GM23248 (cell line): ENCODE measurements at regions not wholly inside any gene's neighbourhood (a gene's known extent, or its start where the extent isn't known, plus 50 kb on each side); places are given as distances from the start of the nearest gene placed in this dataset.

Experiments
- DNase-seq: peaks from one replicate; pipeline ENCODE4 v3.0.0-alpha.2; 2015
- H2AFZ ChIP-seq: fragments of 200-600 bp; sonication (generic); 2 replicates; pipeline ENCODE4 v1.6.1; 2016; ENCODE audit warnings: antibody characterized with exemption
- H3F3A ChIP-seq: fragments of 200-600 bp; sonication (generic); 2 replicates; pipeline ENCODE4 v1.6.1; 2016; ENCODE audit warnings: mild to moderate bottlenecking, antibody characterized with exemption, mixed run types; ENCODE audit not compliant: insufficient read depth
- H3K27ac ChIP-seq: fragments of 200-600 bp; sonication (generic); 2 replicates; pipeline ENCODE4 v1.5.1; 2016; ENCODE audit warnings: mild to moderate bottlenecking
- H3K27me3 ChIP-seq: fragments of 200-600 bp; sonication (generic); replicated peaks from 2 replicates; pipeline ENCODE4 v1.6.1; 2016; ENCODE audit warnings: mild to moderate bottlenecking; ENCODE audit not compliant: insufficient read depth
- H3K36me3 ChIP-seq: fragments of 200-600 bp; sonication (generic); 2 replicates; pipeline ENCODE4 v1.6.1; 2016; ENCODE audit warnings: low read depth, mild to moderate bottlenecking
- H3K4me1 ChIP-seq: fragments of 200-600 bp; sonication (generic); 2 replicates; pipeline ENCODE4 v1.6.1; 2016; ENCODE audit warnings: mild to moderate bottlenecking; ENCODE audit not compliant: insufficient read depth
- H3K4me2 ChIP-seq: fragments of 200-600 bp; sonication (generic); one replicate; pipeline ENCODE4 v1.6.1; 2016; ENCODE audit warnings: mild to moderate bottlenecking; ENCODE audit not compliant: unreplicated experiment
- H3K4me3 ChIP-seq: fragments of 200-600 bp; sonication (generic); 2 replicates; pipeline ENCODE4 v1.5.1; 2016; ENCODE audit warnings: mild to moderate bottlenecking
- H3K79me2 ChIP-seq: fragments of 200-600 bp; sonication (generic); 2 replicates; pipeline ENCODE4 v1.6.1; 2016; ENCODE audit warnings: mild to moderate bottlenecking; ENCODE audit not compliant: insufficient read depth
- H3K9ac ChIP-seq: fragments of 200-600 bp; sonication (generic); 2 replicates; pipeline ENCODE4 v1.6.1; 2016; ENCODE audit warnings: mild to moderate bottlenecking
- H3K9me2 ChIP-seq: fragments of 200-600 bp; sonication (generic); 2 replicates; pipeline ENCODE4 v1.6.1; 2016; ENCODE audit warnings: mixed run types, mild to moderate bottlenecking, moderate library complexity; ENCODE audit not compliant: insufficient read depth
- H3K9me3 ChIP-seq: fragments of 200-600 bp; sonication (generic); one replicate; pipeline ENCODE4 v1.6.1; 2017; ENCODE audit warnings: low read depth
- H4K20me1 ChIP-seq: fragments of 200-600 bp; sonication (generic); 2 replicates; pipeline ENCODE4 v1.6.0; 2016; ENCODE audit not compliant: insufficient read depth
- EZH2 ChIP-seq: fragments of 200-600 bp; sonication (generic); IDR thresholded peaks from 2 replicates; pipeline ENCODE4 v1.6.1; 2018; ENCODE audit warnings: antibody characterized with exemption, mild to moderate bottlenecking; ENCODE audit not compliant: insufficient read depth, poor library complexity, severe bottlenecking
- EZH2phosphoT487 ChIP-seq: fragments of 200-600 bp; sonication (generic); IDR thresholded peaks from 2 replicates; pipeline ENCODE4 v1.6.1; 2018; ENCODE audit warnings: antibody characterized with exemption, moderate library complexity, mild to moderate bottlenecking, low read depth; ENCODE audit not compliant: insufficient read depth
- WGBS, 2 experiments: methylation state at CpG; one replicate each; pipeline ENCODE4 v1.1.6; 2015 to 2017; ENCODE audit warnings: low lambda C conversion rate in 2 of 2, low coverage in 1 of 2; ENCODE audit errors: missing lambda C conversion rate in 2 of 2; 5-methylcytosine and 5-hydroxymethylcytosine counted together
- in situ Hi-C: fragments of 300-500 bp; cut with MboI; formaldehyde crosslinking; loops from 2 replicates; pipeline ENCODE4 v1.15.0; 2020

DNA sequence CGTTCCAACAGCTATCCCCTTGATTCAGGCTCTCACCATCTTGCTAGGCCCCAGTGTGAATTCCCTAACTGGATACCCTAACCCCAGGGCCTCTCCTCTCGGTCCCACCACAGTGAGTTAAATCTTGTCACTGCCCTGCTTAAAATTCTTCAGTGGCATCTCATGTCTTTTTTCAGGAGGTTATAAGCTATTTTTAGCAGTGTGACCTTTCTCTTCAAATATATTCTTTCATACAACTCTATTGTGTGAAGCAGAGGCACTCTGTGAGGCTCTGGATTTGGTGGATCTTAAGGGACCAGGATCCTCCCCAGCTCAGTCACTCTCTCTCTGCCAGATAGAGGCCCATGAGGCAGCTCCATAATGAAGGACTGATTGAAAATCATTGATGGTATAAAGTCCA, 760.4 kb downstream of the NTRK3 start:
- Histone ChIP-seq H3K27ac (no peak overlapping the region), H3K9me3 (no peaks in the 10 kb centered on the region), H3K9me2 (no peaks in the 10 kb centered on the region), H3K4me2 (no peak overlapping the region), H3K9ac (no peak overlapping the region), H3F3A (no peaks in the 10 kb centered on the region), H2AFZ (no peak overlapping the region), H3K36me3 (no peaks in the 10 kb centered on the region), H3K79me2 (no peaks in the 10 kb centered on the region), H3K4me1 (no peaks in the 10 kb centered on the region), H4K20me1 (no peaks in the 10 kb centered on the region), H3K27me3 (no peaks in the 10 kb centered on the region), H3K4me3 (no peak overlapping the region)
- in situ Hi-C loops, result loop anchor here (25.0 kb wide), 1 partner anchor 1634 kb away; no protein-coding TSS in a partner anchor
- 3 to 5% methylated on average over 2 of the region's 2 CpGs for WGBS, 2 experiments
- TF ChIP-seq EZH2, result no peak
- no peak for TF ChIP-seq EZH2phosphoT487
- no peak for DNase-seq

DNA sequence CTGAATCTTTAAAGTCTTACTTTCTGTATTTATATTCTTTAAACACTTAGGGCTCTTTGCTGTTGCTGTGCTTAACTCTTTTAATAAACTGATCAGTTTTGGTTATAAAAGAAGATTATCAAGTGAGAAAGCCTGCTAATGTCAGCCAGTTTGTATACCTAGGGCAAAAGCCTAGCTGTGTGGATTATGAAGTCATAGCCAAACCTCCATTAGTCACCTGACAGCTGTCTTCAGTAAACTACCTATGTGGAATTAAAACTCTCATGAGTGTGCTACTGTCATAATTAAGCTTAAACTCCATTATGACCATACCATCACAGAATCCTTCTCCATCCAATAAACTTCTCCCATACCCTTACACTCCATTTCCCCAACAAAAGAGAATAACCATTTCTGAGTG, 762.7 kb downstream of the NTRK3 start:
- H3K27ac ChIP-seq, result no peak overlapping the region
- H3K4me2 ChIP-seq, result no peak overlapping the region
- H3K9me3 ChIP-seq, result no peaks in the 10 kb centered on the region
- no peaks in the 10 kb centered on the region for H3K4me1 ChIP-seq
- DNase-seq, result no peak
- no peak overlapping the region for H3K9ac ChIP-seq
- TF ChIP-seq EZH2 (no peak), EZH2phosphoT487 (no peak)
- H3K27me3 ChIP-seq, result no peaks in the 10 kb centered on the region
- no peaks in the 10 kb centered on the region for H3K36me3 ChIP-seq
- no peaks in the 10 kb centered on the region for H4K20me1 ChIP-seq
- no peaks in the 10 kb centered on the region for H3F3A ChIP-seq
- in situ Hi-C loops, result loop anchor here (25.0 kb wide), 1 partner anchor 1632 kb away; no protein-coding TSS in a partner anchor
- no peaks in the 10 kb centered on the region for H3K79me2 ChIP-seq
- H3K4me3 ChIP-seq, result no peak overlapping the region
- no peak overlapping the region for H2AFZ ChIP-seq
- no peaks in the 10 kb centered on the region for H3K9me2 ChIP-seq

DNA sequence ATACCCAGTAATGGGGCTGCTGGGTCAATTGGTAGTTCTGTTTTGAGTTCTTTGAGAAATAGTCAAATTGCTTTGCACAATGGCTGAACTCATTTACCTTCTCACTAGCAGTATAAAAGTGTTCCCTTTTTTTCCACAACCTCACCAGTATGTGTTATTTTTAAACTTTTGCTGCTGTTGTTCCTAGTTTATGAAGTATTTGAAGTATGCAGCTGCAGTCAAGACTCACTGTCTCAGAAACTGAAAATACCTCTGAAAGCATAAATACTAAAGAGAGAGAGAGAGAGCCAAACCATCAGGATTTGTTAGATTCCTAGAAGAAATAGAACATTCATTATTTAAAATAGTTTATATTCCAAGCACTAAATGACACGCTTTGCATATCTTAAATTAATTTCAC, 764.2 kb downstream of the NTRK3 start:
- no peaks in the 10 kb centered on the region for H4K20me1 ChIP-seq
- no peak overlapping the region for H3K4me2 ChIP-seq
- no peak overlapping the region for H2AFZ ChIP-seq
- no peaks in the 10 kb centered on the region for H3K79me2 ChIP-seq
- no peaks in the 10 kb centered on the region for H3K4me1 ChIP-seq
- TF ChIP-seq EZH2phosphoT487, result no peak
- no peak for TF ChIP-seq EZH2
- in situ Hi-C loops, result loop anchor here (25.0 kb wide), 1 partner anchor 1630 kb away; no protein-coding TSS in a partner anchor
- H3K9me2 ChIP-seq, result no peaks in the 10 kb centered on the region
- H3K27ac ChIP-seq, result no peak overlapping the region
- no peak for DNase-seq
- H3K4me3 ChIP-seq, result no peak overlapping the region
- H3K9me3 ChIP-seq, result no peaks in the 10 kb centered on the region
- H3K36me3 ChIP-seq, result no peaks in the 10 kb centered on the region
- H3K27me3 ChIP-seq, result no peaks in the 10 kb centered on the region
- WGBS, 2 experiments, result 11 to 50% methylated on average over 1 of the region's 1 CpG
- no peak overlapping the region for H3K9ac ChIP-seq
- no peaks in the 10 kb centered on the region for H3F3A ChIP-seq

DNA sequence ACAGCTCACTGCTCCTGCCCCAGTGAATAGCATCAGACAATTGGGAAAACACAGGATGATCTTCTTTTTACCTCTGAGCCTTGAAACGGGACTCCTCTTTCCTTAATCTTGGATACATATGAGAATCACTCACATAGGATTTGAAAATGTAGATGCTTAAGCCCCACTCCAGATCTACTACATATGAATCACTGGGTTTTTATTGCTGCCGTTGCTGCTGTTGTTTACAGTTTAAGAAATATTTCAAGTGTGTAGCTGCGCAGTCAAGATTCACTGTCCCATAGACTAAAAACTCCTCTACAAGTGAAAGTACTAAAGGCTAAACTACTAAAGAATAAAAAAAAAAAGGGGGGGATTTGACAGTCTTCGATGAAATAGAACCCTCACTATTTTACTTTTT, 765.9 kb downstream of the NTRK3 start:
- H3K36me3 ChIP-seq, result no peaks in the 10 kb centered on the region
- no peak for DNase-seq
- H3K4me2 ChIP-seq, result no peak overlapping the region
- no peaks in the 10 kb centered on the region for H3K4me1 ChIP-seq
- TF ChIP-seq EZH2 (no peak), EZH2phosphoT487 (no peak)
- no peak overlapping the region for H3K27ac ChIP-seq
- H3K79me2 ChIP-seq, result no peaks in the 10 kb centered on the region
- WGBS, 2 experiments, result 17 to 19% methylated on average over 4 of the region's 4 CpGs
- no peaks in the 10 kb centered on the region for H3F3A ChIP-seq
- H3K9me3 ChIP-seq, result no peaks in the 10 kb centered on the region
- H3K9me2 ChIP-seq, result no peaks in the 10 kb centered on the region
- H3K4me3 ChIP-seq, result no peak overlapping the region
- in situ Hi-C loops, result loop anchor here (25.0 kb wide), 1 partner anchor 1628 kb away; no protein-coding TSS in a partner anchor
- H3K27me3 ChIP-seq, result no peaks in the 10 kb centered on the region
- no peak overlapping the region for H2AFZ ChIP-seq
- no peak overlapping the region for H3K9ac ChIP-seq
- H4K20me1 ChIP-seq, result no peaks in the 10 kb centered on the region
